ENCODE measurements at regions not wholly inside any gene's neighbourhood (a gene's known extent, or its start where the extent isn't known, plus 50 kb on each side); places are given as distances from the start of the nearest gene placed in this dataset.

- CTCF ChIA-PET, result no interaction called here
- DNase-seq (ENCODE audit: low read depth, low spot score) (no peak), ATAC-seq (0 out of 2 replicates have a peak, but pooled peaks have one; percentile 49)
- RAD21 ChIA-PET (ENCODE audit: low non-redundant PET in 1 of 2, low total read pairs in 2 of 2, uncharacterized antibody in 2 of 2, unreplicated experiment in 2 of 2), result no interaction called here
- no peaks in the 10 kb centered on the region for H3K9me2 ChIP-seq (ENCODE audit: insufficient read depth)
- no peak overlapping the region for H3K27ac ChIP-seq (ENCODE audit: low read depth, low read length)
- H3K36me3 ChIP-seq (ENCODE audit: control insufficient read depth in 1 of 2, insufficient read depth in 2 of 2, low read length in 2 of 2), result no peaks in the 10 kb centered on the region
- intact Hi-C loops (cut with micrococcal nuclease), result no loop called here
- no peaks in the 10 kb centered on the region for H3K9me3 ChIP-seq (ENCODE audit: control insufficient read depth in 1 of 2, insufficient read depth in 1 of 2, low read depth in 1 of 2, low read length in 2 of 2)
- no TSS peak for BruUV-seq (replicated peaks)
- no peak overlapping the region for H3K9ac ChIP-seq (ENCODE audit: low read length)
- TF ChIP-seq, protein P1, sequence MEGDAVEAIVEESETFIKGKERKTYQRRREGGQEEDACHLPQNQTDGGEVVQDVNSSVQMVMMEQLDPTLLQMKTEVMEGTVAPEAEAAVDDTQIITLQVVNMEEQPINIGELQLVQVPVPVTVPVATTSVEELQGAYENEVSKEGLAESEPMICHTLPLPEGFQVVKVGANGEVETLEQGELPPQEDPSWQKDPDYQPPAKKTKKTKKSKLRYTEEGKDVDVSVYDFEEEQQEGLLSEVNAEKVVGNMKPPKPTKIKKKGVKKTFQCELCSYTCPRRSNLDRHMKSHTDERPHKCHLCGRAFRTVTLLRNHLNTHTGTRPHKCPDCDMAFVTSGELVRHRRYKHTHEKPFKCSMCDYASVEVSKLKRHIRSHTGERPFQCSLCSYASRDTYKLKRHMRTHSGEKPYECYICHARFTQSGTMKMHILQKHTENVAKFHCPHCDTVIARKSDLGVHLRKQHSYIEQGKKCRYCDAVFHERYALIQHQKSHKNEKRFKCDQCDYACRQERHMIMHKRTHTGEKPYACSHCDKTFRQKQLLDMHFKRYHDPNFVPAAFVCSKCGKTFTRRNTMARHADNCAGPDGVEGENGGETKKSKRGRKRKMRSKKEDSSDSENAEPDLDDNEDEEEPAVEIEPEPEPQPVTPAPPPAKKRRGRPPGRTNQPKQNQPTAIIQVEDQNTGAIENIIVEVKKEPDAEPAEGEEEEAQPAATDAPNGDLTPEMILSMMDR (IDR thresholded peaks at IDR 0.05 in 2 of 3, conservative IDR thresholded peaks at IDR 0.05 in 1 of 3; ENCODE audit: borderline replicate concordance in 1 of 3, insufficient read depth in 1 of 3, low read depth in 2 of 3, low read length in 2 of 3), result peak; percentile 12 to 28 (median 26); a peak in 2 of 6 replicates
- peak; percentile 32; the same call in 1 of the 2 replicates for TF ChIP-seq RAD21 (IDR thresholded peaks at IDR 0.05; ENCODE audit: low read depth)
- TF ChIP-seq, protein P2, sequence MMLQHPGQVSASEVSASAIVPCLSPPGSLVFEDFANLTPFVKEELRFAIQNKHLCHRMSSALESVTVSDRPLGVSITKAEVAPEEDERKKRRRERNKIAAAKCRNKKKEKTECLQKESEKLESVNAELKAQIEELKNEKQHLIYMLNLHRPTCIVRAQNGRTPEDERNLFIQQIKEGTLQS (IDR thresholded peaks at IDR 0.05), result no peak
- TF ChIP-seq EGR1 (IDR thresholded peaks at IDR 0.05; ENCODE audit: low read depth), result no peak
- H3K4me2 ChIP-seq (ENCODE audit: low read length), result no peak overlapping the region
- H3K4me3 ChIP-seq (replicated peaks in 1 of 2; ENCODE audit: low read depth in 1 of 2, low read length in 2 of 2), result no peak overlapping the region
- H2AFZ ChIP-seq (ENCODE audit: low read depth, low read length, poor library complexity, severe bottlenecking), result no peak overlapping the region
- no peaks in the 10 kb centered on the region for H4K20me1 ChIP-seq (ENCODE audit: insufficient read depth)
- POLR2A ChIA-PET, result no interaction called here
- H3K27me3 ChIP-seq (ENCODE audit: insufficient read depth, low read length), result no peaks in the 10 kb centered on the region
- no peaks in the 10 kb centered on the region for H3K79me2 ChIP-seq (ENCODE audit: insufficient read depth, low read length)
- no peaks in the 10 kb centered on the region for H3K4me1 ChIP-seq (ENCODE audit: control insufficient read depth in 1 of 2, insufficient read depth in 2 of 2, low read length in 2 of 2)
Observed at GRCh38 chr11:121870206-121871045, 245.6 kb downstream of the BLID start.

- H4K20me1 ChIP-seq (ENCODE audit: insufficient read depth), result no peaks in the 10 kb centered on the region
- no peak for DNase-seq (ENCODE audit: low read depth, low spot score)
- H3K4me2 ChIP-seq (ENCODE audit: low read length), result no peak overlapping the region
- no TSS peak for BruUV-seq (replicated peaks)
- no peak overlapping the region for H3K9ac ChIP-seq (ENCODE audit: low read length)
- no peaks in the 10 kb centered on the region for H3K9me2 ChIP-seq (ENCODE audit: insufficient read depth)
- no peaks in the 10 kb centered on the region for H3K79me2 ChIP-seq (ENCODE audit: insufficient read depth, low read length)
- H3K4me3 ChIP-seq (replicated peaks in 1 of 2; ENCODE audit: low read depth in 1 of 2, low read length in 2 of 2), result no peak overlapping the region
- ATAC-seq, result no peak
- TF ChIP-seq RAD21 (IDR thresholded peaks at IDR 0.05; ENCODE audit: low read depth), result no peak
- POLR2A ChIA-PET, result no interaction called here
- no peaks in the 10 kb centered on the region for H3K27me3 ChIP-seq (ENCODE audit: insufficient read depth, low read length)
- RAD21 ChIA-PET (ENCODE audit: low non-redundant PET in 1 of 2, low total read pairs in 2 of 2, uncharacterized antibody in 2 of 2, unreplicated experiment in 2 of 2), result no interaction called here
- H3K4me1 ChIP-seq (ENCODE audit: control insufficient read depth in 1 of 2, insufficient read depth in 2 of 2, low read length in 2 of 2), result no peaks in the 10 kb centered on the region
- CTCF ChIA-PET, result no interaction called here
- no peaks in the 10 kb centered on the region for H3K9me3 ChIP-seq (ENCODE audit: control insufficient read depth in 1 of 2, insufficient read depth in 1 of 2, low read depth in 1 of 2, low read length in 2 of 2)
- no peaks in the 10 kb centered on the region for H3K36me3 ChIP-seq (ENCODE audit: control insufficient read depth in 1 of 2, insufficient read depth in 2 of 2, low read length in 2 of 2)
- intact Hi-C loops (cut with micrococcal nuclease), result no loop called here
- no peak overlapping the region for H2AFZ ChIP-seq (ENCODE audit: low read depth, low read length, poor library complexity, severe bottlenecking)
- no peak overlapping the region for H3K27ac ChIP-seq (ENCODE audit: low read depth, low read length)
Observed at GRCh38 chr11:121869478-121869877, 246.5 kb downstream of the BLID start.

Measured in HCT116 (cell line).